NK-92 treated with Interleukin-12 subunit alpha and Interleukin-12 subunit beta, amount 100 ng/mL, for 24 hours (cell line): ENCODE measurements at regions not wholly inside any gene's neighbourhood (a gene's known extent, or its start where the extent isn't known, plus 50 kb on each side); places are given as distances from the start of the nearest gene placed in this dataset.
"Not testable (repeated sequence)": the region's sequence is repeated elsewhere in the genome, so short reads cannot be mapped to it uniquely, and the experiment has no call there.

Source experiments
- DNase-seq: peaks from one replicate; lab custom pipeline; 2025; lab: John Stamatoyannopoulos, UW

- DNase-seq: not testable (repeated sequence)
These were observed 454.3 kb upstream of the SLITRK6 start for GRCh38 chr13:86253497-86253896.

- DNase-seq: not testable (repeated sequence)
These were observed 456.6 kb upstream of the SLITRK6 start for GRCh38 chr13:86255820-86256219.

- DNase-seq: no peak
These were observed 470.3 kb upstream of the SLITRK6 start for GRCh38 chr13:86269511-86269910.

GRCh38 chr13:86282442-86282841, 483.2 kb upstream of the SLITRK6 start:
- peak; percentile 12 for DNase-seq

GRCh38 chr13:86283031-86283430, 483.8 kb upstream of the SLITRK6 start:
- DNase-seq: no peak

GRCh38 chr13:86298725-86299124, 499.5 kb upstream of the SLITRK6 start:
- no peak for DNase-seq

GRCh38 chr13:86299128-86299527, 499.9 kb upstream of the SLITRK6 start:
- no peak for DNase-seq

- DNase-seq: no peak
These were observed 510.7 kb upstream of the SLITRK6 start for GRCh38 chr13:86309881-86310280.

- DNase-seq: no peak
These were observed 514.2 kb upstream of the SLITRK6 start for GRCh38 chr13:86313421-86313820.

GRCh38 chr13:86318450-86318849, 519.2 kb upstream of the SLITRK6 start:
- DNase-seq: no peak

- no peak for DNase-seq
These were observed 525.0 kb upstream of the SLITRK6 start for GRCh38 chr13:86324191-86324590.

- DNase-seq: no peak
These were observed 556.1 kb upstream of the SLITRK6 start for GRCh38 chr13:86355301-86355700.

- no peak for DNase-seq
These were observed 557.9 kb upstream of the SLITRK6 start for GRCh38 chr13:86357106-86357505.

- not testable (repeated sequence) for DNase-seq
These were observed 564.5 kb upstream of the SLITRK6 start for GRCh38 chr13:86363749-86364148.

GRCh38 chr13:86368924-86369323, 569.7 kb upstream of the SLITRK6 start:
- no peak for DNase-seq

- DNase-seq: no peak
These were observed 578.2 kb upstream of the SLITRK6 start for GRCh38 chr13:86377451-86377850.

- DNase-seq: no peak
These were observed 579.4 kb upstream of the SLITRK6 start for GRCh38 chr13:86378628-86379027.

GRCh38 chr13:86383151-86383550, 583.9 kb upstream of the SLITRK6 start:
- no peak for DNase-seq

- no peak for DNase-seq
These were observed 584.3 kb upstream of the SLITRK6 start for GRCh38 chr13:86383561-86383960.

- no peak for DNase-seq
These were observed 598.4 kb upstream of the SLITRK6 start for GRCh38 chr13:86397635-86398034.

- DNase-seq: no peak
These were observed 600.4 kb upstream of the SLITRK6 start for GRCh38 chr13:86399572-86399971.

GRCh38 chr13:86402500-86402899, 603.3 kb upstream of the SLITRK6 start:
- DNase-seq: no peak

- no peak for DNase-seq
These were observed 604.0 kb upstream of the SLITRK6 start for GRCh38 chr13:86403181-86403580.

- no peak for DNase-seq
These were observed 610.4 kb upstream of the SLITRK6 start for GRCh38 chr13:86409466-86410241.
